Liver (tissue), 8 donors: ENCODE measurements at regions not wholly inside any gene's neighbourhood (a gene's known extent, or its start where the extent isn't known, plus 50 kb on each side); places are given as distances from the start of the nearest gene placed in this dataset.

Source experiments
- DNase-seq: peaks from one replicate; pipeline ENCODE4 v3.0.0-alpha.2; 2017; ENCODE audit warnings: low spot score
- H3K27ac ChIP-seq, 2 donors: one replicate each; pipeline ENCODE4 v1.7.0; 2013; ENCODE audit warnings: inconsistent platforms in 2 of 2, low read length in 2 of 2, control low read depth in 1 of 2, low read depth in 1 of 2, mild to moderate bottlenecking in 1 of 2
- H3K27me3 ChIP-seq, 4 donors: one replicate each; pipeline versions ENCODE4 v1.6.1 to v1.7.0; 2013; ENCODE audit warnings: low read length in 3 of 4, inconsistent platforms in 1 of 4, mild to moderate bottlenecking in 1 of 4, moderate library complexity in 1 of 4; ENCODE audit not compliant: control insufficient read depth in 4 of 4, insufficient read depth in 4 of 4
- H3K36me3 ChIP-seq, 4 donors: one replicate each; pipeline versions ENCODE4 v1.6.1 to v1.7.0; 2013; ENCODE audit warnings: low read length in 3 of 4, mild to moderate bottlenecking in 3 of 4, low read depth in 1 of 4, moderate library complexity in 1 of 4; ENCODE audit not compliant: control insufficient read depth in 4 of 4, insufficient read depth in 3 of 4
- H3K4me1 ChIP-seq, 4 donors: one replicate each; pipeline versions ENCODE4 v1.6.1 to v1.7.0; 2013; ENCODE audit warnings: low read length in 3 of 4, mild to moderate bottlenecking in 3 of 4, moderate library complexity in 1 of 4; ENCODE audit not compliant: control insufficient read depth in 4 of 4, insufficient read depth in 4 of 4
- H3K4me3 ChIP-seq, 3 donors: one replicate each; pipeline versions ENCODE4 v1.6.1 to v1.7.0; 2013; ENCODE audit warnings: low read length in 3 of 3, control low read depth in 1 of 3, low read depth in 1 of 3, mild to moderate bottlenecking in 1 of 3
- H3K9ac ChIP-seq, 2 donors: one replicate each; pipeline ENCODE4 v1.7.0; 2013; ENCODE audit warnings: low read length in 2 of 2, mild to moderate bottlenecking in 2 of 2, moderate library complexity in 2 of 2, control low read depth in 1 of 2, low read depth in 1 of 2
- H3K9me3 ChIP-seq, 4 donors: one replicate each; pipeline versions ENCODE4 v1.6.1 to v1.7.0; 2013; ENCODE audit warnings: low read length in 3 of 4; ENCODE audit not compliant: control insufficient read depth in 4 of 4
- CTCF ChIP-seq: fragments of 150-350 bp; IDR thresholded peaks from 2 replicates; pipeline ENCODE4 v1.5.1; 2017; ENCODE audit warnings: improper control_type of control experiment, low read depth, low read length; ENCODE audit not compliant: missing input control
- EGR1 ChIP-seq, 2 donors: IDR thresholded peaks; 2 replicates each; pipeline ENCODE4 v1.6.1; 2016 to 2018; ENCODE audit warnings: antibody characterized with exemption in 2 of 2, low read depth in 2 of 2
- FOXA1 ChIP-seq: IDR thresholded peaks from 2 replicates; pipeline ENCODE4 v1.6.1; 2016; ENCODE audit warnings: antibody characterized with exemption
- FOXA2 ChIP-seq: IDR thresholded peaks from 2 replicates; pipeline ENCODE4 v1.6.1; 2016; ENCODE audit warnings: antibody characterized with exemption
- GABPA ChIP-seq, 2 donors: IDR thresholded peaks in 1 of 2; conservative IDR thresholded peaks in 1 of 2; 2 replicates each; pipeline ENCODE4 v1.6.1; 2016; ENCODE audit warnings: antibody characterized with exemption in 2 of 2, mild to moderate bottlenecking in 1 of 2, moderate library complexity in 1 of 2
- HNF4A ChIP-seq, 2 donors: conservative IDR thresholded peaks; 2 replicates each; pipeline ENCODE4 v1.6.1; 2016; ENCODE audit warnings: antibody characterized with exemption in 2 of 2, mild to moderate bottlenecking in 2 of 2
- JUND ChIP-seq, 2 donors: IDR thresholded peaks; 2 replicates each; pipeline ENCODE4 v1.6.1; 2016; ENCODE audit warnings: antibody characterized with exemption in 2 of 2
- MAX ChIP-seq: IDR thresholded peaks from 2 replicates; pipeline ENCODE4 v1.6.1; 2016; ENCODE audit warnings: antibody characterized with exemption
- NR2F2 ChIP-seq: IDR thresholded peaks from 2 replicates; pipeline ENCODE4 v1.6.1; 2016; ENCODE audit warnings: antibody characterized with exemption
- RAD21 ChIP-seq, 2 donors: IDR thresholded peaks; 2 replicates each; pipeline ENCODE4 v1.6.1; 2016; ENCODE audit warnings: antibody characterized with exemption in 2 of 2, mild to moderate bottlenecking in 2 of 2
- REST ChIP-seq: IDR thresholded peaks from 2 replicates; pipeline ENCODE4 v1.6.1; 2016; ENCODE audit warnings: antibody characterized with exemption, mild to moderate bottlenecking
- SP1 ChIP-seq: IDR thresholded peaks from 2 replicates; pipeline ENCODE4 v1.6.1; 2018; ENCODE audit warnings: antibody characterized with exemption, mild to moderate bottlenecking
- TAF1 ChIP-seq: conservative IDR thresholded peaks from 2 replicates; pipeline ENCODE4 v1.6.1; 2016; ENCODE audit warnings: antibody characterized with exemption, mild to moderate bottlenecking
- WGBS: extraction: QIAGEN DNeasy Blood & Tissue Kit; methylation state at CpG from one replicate; pipeline ENCODE4 v1.1.7; 2013; 5-methylcytosine and 5-hydroxymethylcytosine counted together
- TF ChIP-seq, protein P1 (sequence below): IDR thresholded peaks from 2 replicates; pipeline ENCODE4 v1.6.1; 2016; ENCODE audit warnings: antibody characterized with exemption
- donor health status: healthy.
- donor health status: healthy.
- donor health status: healthy.
- donor health status: healthy.
- donor health status: healthy.

GRCh38 chr7:106193661-106194060 lies 81.5 kb upstream of the SYPL1 start:
- peaks cover 0 to 19% (median 9%) of the 10 kb centered on the region in 4 donors for H3K4me1 ChIP-seq
- no peaks in the 10 kb centered on the region for H3K36me3 ChIP-seq
- no peak overlapping the region for H3K27ac ChIP-seq
- no peak overlapping the region for H3K4me3 ChIP-seq
- 88% methylated on average over 1 of the region's 1 CpG for WGBS
- H3K27me3 ChIP-seq, result no peaks in the 10 kb centered on the region
- H3K9me3 ChIP-seq, result no peaks in the 10 kb centered on the region
- TF ChIP-seq FOXA2 (no peak), REST (no peak), EGR1 (IDR thresholded peaks at IDR 0.05; ENCODE audit: low read depth in 2 of 2) (no peak), GABPA (IDR thresholded peaks at IDR 0.05 in 1 of 2, conservative IDR thresholded peaks at IDR 0.05 in 1 of 2) (no peak)
- no peak for DNase-seq
- no peak overlapping the region for H3K9ac ChIP-seq

DNA sequence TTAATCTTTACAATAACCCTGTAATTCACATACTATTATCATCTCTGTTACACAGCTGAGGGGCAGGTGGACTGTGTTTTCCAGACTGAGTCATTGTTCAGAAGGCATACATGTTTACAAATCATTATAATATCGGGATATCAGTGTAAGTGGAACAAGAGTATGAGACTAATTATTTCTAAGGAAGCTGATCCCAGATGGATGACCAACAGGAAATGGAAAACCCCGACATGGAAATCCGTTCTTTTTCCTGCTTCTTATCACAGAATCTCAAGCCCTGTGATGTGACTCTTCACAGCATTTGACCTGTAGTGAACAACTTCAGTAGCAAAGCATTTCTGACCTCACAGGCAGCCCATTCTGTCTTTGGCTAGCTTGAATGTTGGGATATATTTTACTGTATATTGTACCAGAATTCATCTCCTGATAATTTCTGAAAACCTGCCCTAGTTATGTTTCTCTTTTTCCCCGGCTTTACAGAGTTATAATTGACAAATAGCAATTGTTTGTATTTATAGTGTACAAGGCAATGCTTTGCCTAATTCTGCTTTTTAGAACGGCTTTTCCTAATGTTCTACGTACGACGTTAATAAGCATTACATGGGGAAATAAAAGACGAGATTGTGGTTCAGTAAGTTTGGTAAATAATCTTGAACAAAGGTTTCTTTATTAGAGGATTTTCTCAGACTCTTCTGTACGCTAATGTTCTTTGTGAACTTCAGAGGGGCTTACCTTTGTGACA lies 78.6 kb upstream of the SYPL1 start:
- Histone ChIP-seq H3K9me3 (no peaks in the 10 kb centered on the region), H3K4me1 (peaks cover 0 to 2% (median under 1%) of the 10 kb centered on the region in 4 donors), H3K36me3 (no peaks in the 10 kb centered on the region), H3K27me3 (no peaks in the 10 kb centered on the region), H3K4me3 (no peak overlapping the region), H3K27ac (no peak overlapping the region), H3K9ac (no peak overlapping the region)
- peak; percentile 92 for TF ChIP-seq NR2F2
- no peak for TF ChIP-seq JUND (IDR thresholded peaks at IDR 0.05)
- TF ChIP-seq FOXA2, result no peak
- TF ChIP-seq SP1, result peak; percentile 13
- no peak for DNase-seq
- WGBS, result 85% methylated on average over 10 of the region's 10 CpGs

DNA sequence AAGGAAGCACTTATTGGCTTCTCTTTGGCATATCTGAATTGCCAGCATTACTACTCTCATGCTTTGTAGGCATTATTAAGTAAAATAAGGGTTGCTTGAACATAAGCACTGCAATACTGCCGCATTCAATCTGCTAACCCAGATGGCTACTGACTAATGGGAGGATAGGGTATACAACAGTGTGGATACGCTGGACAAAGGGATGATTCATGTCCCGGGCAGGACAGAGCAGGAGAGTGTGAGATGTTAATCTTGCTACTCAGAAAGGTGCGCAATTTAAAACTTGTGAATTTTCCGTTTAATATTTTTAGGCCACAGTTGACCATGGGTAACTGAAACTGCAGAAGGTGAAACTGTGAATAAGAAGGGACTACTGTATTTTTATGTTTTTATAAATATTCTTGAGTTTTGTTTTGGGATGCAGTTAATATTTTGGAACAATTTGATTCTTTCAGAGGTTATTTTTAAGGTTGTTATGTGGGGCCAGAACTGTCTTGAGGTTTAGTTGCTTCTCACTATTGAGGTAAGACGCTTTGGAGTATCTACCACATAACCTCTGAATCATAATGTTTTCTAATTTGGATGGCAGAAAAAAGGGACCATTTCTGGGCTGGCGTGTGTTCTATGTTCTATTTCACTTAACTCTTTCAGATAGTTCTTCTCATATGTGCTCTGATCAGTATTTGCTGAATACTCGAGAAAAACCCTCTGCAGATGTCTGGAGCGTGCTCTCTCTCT lies 75.7 kb upstream of the SYPL1 start:
- no peaks in the 10 kb centered on the region for H3K27me3 ChIP-seq
- no peak for TF ChIP-seq RAD21 (IDR thresholded peaks at IDR 0.05)
- TF ChIP-seq FOXA1, result no peak
- TF ChIP-seq HNF4A (conservative IDR thresholded peaks at IDR 0.05), result no peak
- TF ChIP-seq SP1, result no peak
- no peak for TF ChIP-seq MAX
- TF ChIP-seq TAF1, result no peak
- TF ChIP-seq FOXA2, result no peak
- no peak for TF ChIP-seq NR2F2
- no peak for TF ChIP-seq REST
- TF ChIP-seq, protein P1, sequence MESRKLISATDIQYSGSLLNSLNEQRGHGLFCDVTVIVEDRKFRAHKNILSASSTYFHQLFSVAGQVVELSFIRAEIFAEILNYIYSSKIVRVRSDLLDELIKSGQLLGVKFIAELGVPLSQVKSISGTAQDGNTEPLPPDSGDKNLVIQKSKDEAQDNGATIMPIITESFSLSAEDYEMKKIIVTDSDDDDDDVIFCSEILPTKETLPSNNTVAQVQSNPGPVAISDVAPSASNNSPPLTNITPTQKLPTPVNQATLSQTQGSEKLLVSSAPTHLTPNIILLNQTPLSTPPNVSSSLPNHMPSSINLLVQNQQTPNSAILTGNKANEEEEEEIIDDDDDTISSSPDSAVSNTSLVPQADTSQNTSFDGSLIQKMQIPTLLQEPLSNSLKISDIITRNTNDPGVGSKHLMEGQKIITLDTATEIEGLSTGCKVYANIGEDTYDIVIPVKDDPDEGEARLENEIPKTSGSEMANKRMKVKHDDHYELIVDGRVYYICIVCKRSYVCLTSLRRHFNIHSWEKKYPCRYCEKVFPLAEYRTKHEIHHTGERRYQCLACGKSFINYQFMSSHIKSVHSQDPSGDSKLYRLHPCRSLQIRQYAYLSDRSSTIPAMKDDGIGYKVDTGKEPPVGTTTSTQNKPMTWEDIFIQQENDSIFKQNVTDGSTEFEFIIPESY, result no peak
- TF ChIP-seq CTCF, result no peak
- no peak for TF ChIP-seq GABPA (IDR thresholded peaks at IDR 0.05 in 1 of 2, conservative IDR thresholded peaks at IDR 0.05 in 1 of 2)

More for the DNA sequence above, 75.7 kb upstream of the SYPL1 start:
- WGBS, result 89% methylated on average over 9 of the region's 9 CpGs
- Histone ChIP-seq H3K27ac (no peak overlapping the region), H3K36me3 (no peaks in the 10 kb centered on the region), H3K9me3 (no peaks in the 10 kb centered on the region), H3K4me3 (no peak overlapping the region), H3K4me1 (peaks cover 0 to 3% (median 0%) of the 10 kb centered on the region in 4 donors), H3K9ac (no peak overlapping the region)
- no peak for DNase-seq
